K562 (cell line): ENCODE measurements at regions not wholly inside any gene's neighbourhood (a gene's known extent, or its start where the extent isn't known, plus 50 kb on each side); places are given as distances from the start of the nearest gene placed in this dataset.
A peak's percentile ranks its signal among the peaks of the same experiment; 100 is the strongest.

ENCODE experiments used
- C11orf30 ChIP-seq: fragments of 450-650 bp; IDR thresholded peaks from 2 replicates; pipeline ENCODE4 v1.6.1; 2016; ENCODE audit warnings: low read depth, mild to moderate bottlenecking
- ZNF316 ChIP-seq: fragments of 450-650 bp; IDR thresholded peaks from 2 replicates; pipeline ENCODE4 v1.6.1; 2016
- TF ChIP-seq, protein P1 (sequence below): fragments of 450-650 bp; IDR thresholded peaks from 2 replicates; pipeline ENCODE4 v1.6.1; 2016; ENCODE audit warnings: mild to moderate bottlenecking, moderate library complexity

DNA sequence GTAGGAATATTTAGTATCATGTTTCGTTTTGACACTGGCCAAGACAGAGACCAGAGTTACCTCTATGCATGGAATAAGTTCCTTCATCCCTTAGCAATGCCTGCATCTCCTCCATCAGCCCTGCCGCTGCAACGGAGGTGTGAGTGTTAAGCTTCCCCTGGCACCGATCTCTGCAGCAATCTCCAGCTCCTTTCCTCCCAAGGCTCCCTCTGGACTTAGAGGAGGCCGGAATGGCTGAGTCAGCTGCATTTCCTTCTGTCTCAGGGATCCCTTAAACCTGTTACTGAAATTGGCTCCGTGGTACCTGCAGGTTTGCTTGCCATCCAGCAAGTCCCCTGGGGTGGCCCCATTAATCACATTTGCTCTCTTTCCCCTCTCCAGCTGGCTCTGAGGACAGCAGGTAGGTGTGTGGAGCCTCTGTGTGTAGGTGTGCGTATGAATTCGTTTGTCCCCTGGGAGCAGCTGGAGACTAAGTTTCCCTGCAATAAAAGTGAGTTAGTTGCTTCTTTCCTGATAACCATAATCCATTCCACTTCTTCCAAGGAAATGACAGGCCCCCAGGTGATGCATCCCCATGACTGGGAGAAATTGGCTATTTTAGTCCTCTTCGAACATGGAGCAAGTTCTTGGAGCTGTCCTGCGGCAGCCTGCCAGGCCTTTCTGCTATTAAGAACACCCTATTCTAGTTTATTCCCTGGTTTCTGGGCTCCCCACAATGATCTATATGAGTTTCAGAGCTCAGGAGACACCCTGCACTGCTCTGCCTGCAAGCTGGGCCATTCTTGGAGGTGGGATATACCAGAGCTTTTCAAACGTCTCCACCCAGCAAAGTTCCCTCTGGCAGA, 457.2 kb upstream of the CADM1 start (continued):
- TF ChIP-seq, protein P1, sequence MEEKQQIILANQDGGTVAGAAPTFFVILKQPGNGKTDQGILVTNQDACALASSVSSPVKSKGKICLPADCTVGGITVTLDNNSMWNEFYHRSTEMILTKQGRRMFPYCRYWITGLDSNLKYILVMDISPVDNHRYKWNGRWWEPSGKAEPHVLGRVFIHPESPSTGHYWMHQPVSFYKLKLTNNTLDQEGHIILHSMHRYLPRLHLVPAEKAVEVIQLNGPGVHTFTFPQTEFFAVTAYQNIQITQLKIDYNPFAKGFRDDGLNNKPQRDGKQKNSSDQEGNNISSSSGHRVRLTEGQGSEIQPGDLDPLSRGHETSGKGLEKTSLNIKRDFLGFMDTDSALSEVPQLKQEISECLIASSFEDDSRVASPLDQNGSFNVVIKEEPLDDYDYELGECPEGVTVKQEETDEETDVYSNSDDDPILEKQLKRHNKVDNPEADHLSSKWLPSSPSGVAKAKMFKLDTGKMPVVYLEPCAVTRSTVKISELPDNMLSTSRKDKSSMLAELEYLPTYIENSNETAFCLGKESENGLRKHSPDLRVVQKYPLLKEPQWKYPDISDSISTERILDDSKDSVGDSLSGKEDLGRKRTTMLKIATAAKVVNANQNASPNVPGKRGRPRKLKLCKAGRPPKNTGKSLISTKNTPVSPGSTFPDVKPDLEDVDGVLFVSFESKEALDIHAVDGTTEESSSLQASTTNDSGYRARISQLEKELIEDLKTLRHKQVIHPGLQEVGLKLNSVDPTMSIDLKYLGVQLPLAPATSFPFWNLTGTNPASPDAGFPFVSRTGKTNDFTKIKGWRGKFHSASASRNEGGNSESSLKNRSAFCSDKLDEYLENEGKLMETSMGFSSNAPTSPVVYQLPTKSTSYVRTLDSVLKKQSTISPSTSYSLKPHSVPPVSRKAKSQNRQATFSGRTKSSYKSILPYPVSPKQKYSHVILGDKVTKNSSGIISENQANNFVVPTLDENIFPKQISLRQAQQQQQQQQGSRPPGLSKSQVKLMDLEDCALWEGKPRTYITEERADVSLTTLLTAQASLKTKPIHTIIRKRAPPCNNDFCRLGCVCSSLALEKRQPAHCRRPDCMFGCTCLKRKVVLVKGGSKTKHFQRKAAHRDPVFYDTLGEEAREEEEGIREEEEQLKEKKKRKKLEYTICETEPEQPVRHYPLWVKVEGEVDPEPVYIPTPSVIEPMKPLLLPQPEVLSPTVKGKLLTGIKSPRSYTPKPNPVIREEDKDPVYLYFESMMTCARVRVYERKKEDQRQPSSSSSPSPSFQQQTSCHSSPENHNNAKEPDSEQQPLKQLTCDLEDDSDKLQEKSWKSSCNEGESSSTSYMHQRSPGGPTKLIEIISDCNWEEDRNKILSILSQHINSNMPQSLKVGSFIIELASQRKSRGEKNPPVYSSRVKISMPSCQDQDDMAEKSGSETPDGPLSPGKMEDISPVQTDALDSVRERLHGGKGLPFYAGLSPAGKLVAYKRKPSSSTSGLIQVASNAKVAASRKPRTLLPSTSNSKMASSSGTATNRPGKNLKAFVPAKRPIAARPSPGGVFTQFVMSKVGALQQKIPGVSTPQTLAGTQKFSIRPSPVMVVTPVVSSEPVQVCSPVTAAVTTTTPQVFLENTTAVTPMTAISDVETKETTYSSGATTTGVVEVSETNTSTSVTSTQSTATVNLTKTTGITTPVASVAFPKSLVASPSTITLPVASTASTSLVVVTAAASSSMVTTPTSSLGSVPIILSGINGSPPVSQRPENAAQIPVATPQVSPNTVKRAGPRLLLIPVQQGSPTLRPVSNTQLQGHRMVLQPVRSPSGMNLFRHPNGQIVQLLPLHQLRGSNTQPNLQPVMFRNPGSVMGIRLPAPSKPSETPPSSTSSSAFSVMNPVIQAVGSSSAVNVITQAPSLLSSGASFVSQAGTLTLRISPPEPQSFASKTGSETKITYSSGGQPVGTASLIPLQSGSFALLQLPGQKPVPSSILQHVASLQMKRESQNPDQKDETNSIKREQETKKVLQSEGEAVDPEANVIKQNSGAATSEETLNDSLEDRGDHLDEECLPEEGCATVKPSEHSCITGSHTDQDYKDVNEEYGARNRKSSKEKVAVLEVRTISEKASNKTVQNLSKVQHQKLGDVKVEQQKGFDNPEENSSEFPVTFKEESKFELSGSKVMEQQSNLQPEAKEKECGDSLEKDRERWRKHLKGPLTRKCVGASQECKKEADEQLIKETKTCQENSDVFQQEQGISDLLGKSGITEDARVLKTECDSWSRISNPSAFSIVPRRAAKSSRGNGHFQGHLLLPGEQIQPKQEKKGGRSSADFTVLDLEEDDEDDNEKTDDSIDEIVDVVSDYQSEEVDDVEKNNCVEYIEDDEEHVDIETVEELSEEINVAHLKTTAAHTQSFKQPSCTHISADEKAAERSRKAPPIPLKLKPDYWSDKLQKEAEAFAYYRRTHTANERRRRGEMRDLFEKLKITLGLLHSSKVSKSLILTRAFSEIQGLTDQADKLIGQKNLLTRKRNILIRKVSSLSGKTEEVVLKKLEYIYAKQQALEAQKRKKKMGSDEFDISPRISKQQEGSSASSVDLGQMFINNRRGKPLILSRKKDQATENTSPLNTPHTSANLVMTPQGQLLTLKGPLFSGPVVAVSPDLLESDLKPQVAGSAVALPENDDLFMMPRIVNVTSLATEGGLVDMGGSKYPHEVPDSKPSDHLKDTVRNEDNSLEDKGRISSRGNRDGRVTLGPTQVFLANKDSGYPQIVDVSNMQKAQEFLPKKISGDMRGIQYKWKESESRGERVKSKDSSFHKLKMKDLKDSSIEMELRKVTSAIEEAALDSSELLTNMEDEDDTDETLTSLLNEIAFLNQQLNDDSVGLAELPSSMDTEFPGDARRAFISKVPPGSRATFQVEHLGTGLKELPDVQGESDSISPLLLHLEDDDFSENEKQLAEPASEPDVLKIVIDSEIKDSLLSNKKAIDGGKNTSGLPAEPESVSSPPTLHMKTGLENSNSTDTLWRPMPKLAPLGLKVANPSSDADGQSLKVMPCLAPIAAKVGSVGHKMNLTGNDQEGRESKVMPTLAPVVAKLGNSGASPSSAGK: no peak
- TF ChIP-seq C11orf30 (peak; percentile 56; the same call in 1 of the 2 replicates), ZNF316 (peak; percentile 52)
